Trophoblast cell (in vitro differentiated cells and primary cell): ENCODE measurements at regions not wholly inside any gene's neighbourhood (a gene's known extent, or its start where the extent isn't known, plus 50 kb on each side); places are given as distances from the start of the nearest gene placed in this dataset.

Experiments used
- DNase-seq, 2 donors: peaks; one replicate each; pipeline ENCODE4 v3.0.0-alpha.2; 2016
- H2AFZ ChIP-seq: 2 replicates; pipeline ENCODE4 v1.6.1; 2013; ENCODE audit warnings: low read length, moderate library complexity, mild to moderate bottlenecking; ENCODE audit not compliant: insufficient read depth, poor library complexity
- H2AK5ac ChIP-seq: 2 replicates; pipeline ENCODE4 v1.6.1; 2013; ENCODE audit warnings: mild to moderate bottlenecking, low read length
- H2BK120ac ChIP-seq: 2 replicates; pipeline ENCODE4 v1.6.1; 2013; ENCODE audit warnings: low read length, mild to moderate bottlenecking, moderate library complexity; ENCODE audit not compliant: insufficient read depth, poor library complexity
- H2BK12ac ChIP-seq: 2 replicates; pipeline ENCODE4 v1.6.1; 2013; ENCODE audit warnings: mild to moderate bottlenecking, low read length, moderate library complexity
- H2BK5ac ChIP-seq: 2 replicates; pipeline ENCODE4 v1.6.1; 2013; ENCODE audit warnings: low read length, low read depth, moderate library complexity, mild to moderate bottlenecking; ENCODE audit not compliant: poor library complexity
- H3K14ac ChIP-seq: 2 replicates; pipeline ENCODE4 v1.6.1; 2013; ENCODE audit warnings: mild to moderate bottlenecking, low read length
- H3K18ac ChIP-seq: 2 replicates; pipeline ENCODE4 v1.6.1; 2013; ENCODE audit warnings: mild to moderate bottlenecking, low read length
- H3K23ac ChIP-seq: 2 replicates; pipeline ENCODE4 v1.6.1; 2013; ENCODE audit warnings: low read length
- H3K27ac ChIP-seq: 2 replicates; pipeline ENCODE4 v1.5.1; 2013; ENCODE audit warnings: low read depth, mild to moderate bottlenecking, inconsistent platforms, low read length, moderate library complexity
- H3K27me3 ChIP-seq: 2 replicates; pipeline ENCODE4 v1.6.1; 2013; ENCODE audit warnings: inconsistent platforms, mild to moderate bottlenecking, low read length, moderate library complexity; ENCODE audit not compliant: insufficient read depth
- H3K36me3 ChIP-seq, 2 experiments: 1 replicate in 1 of 2; 2 replicates in 1 of 2; pipeline ENCODE4 v1.6.1; 2013; ENCODE audit warnings: low read length in 2 of 2, mild to moderate bottlenecking in 2 of 2, moderate library complexity in 1 of 2; ENCODE audit not compliant: insufficient read depth in 2 of 2, control insufficient read depth in 1 of 2
- H3K4ac ChIP-seq: 2 replicates; pipeline ENCODE4 v1.6.1; 2013; ENCODE audit warnings: low read depth, mild to moderate bottlenecking, low read length, moderate library complexity
- H3K4me1 ChIP-seq, 2 experiments: 1 replicate in 1 of 2; 2 replicates in 1 of 2; pipeline ENCODE4 v1.6.1; 2013; ENCODE audit warnings: low read length in 2 of 2, mild to moderate bottlenecking in 2 of 2, moderate library complexity in 1 of 2; ENCODE audit not compliant: insufficient read depth in 2 of 2, control insufficient read depth in 1 of 2
- H3K4me2 ChIP-seq: 2 replicates; pipeline ENCODE4 v1.6.1; 2013; ENCODE audit warnings: inconsistent platforms, mild to moderate bottlenecking, low read length, moderate library complexity
- H3K4me3 ChIP-seq: 2 replicates; pipeline ENCODE4 v1.5.1; 2013; ENCODE audit warnings: mild to moderate bottlenecking, low read depth, low read length, inconsistent platforms
- H3K79me1 ChIP-seq: one replicate; pipeline ENCODE4 v1.6.1; 2013; ENCODE audit warnings: low read length
- H3K79me2 ChIP-seq: 2 replicates; pipeline ENCODE4 v1.6.1; 2013; ENCODE audit warnings: low read length, mild to moderate bottlenecking; ENCODE audit not compliant: control insufficient read depth, insufficient read depth, poor library complexity
- H3K9ac ChIP-seq: 2 replicates; pipeline ENCODE4 v1.6.1; 2013; ENCODE audit warnings: mild to moderate bottlenecking, low read length
- H3K9me3 ChIP-seq: 2 replicates; pipeline ENCODE4 v1.6.1; 2013; ENCODE audit warnings: low read depth, mild to moderate bottlenecking, control low read depth, inconsistent platforms, low read length; ENCODE audit not compliant: insufficient read depth
- H4K12ac ChIP-seq: 2 replicates; pipeline ENCODE4 v1.6.1; 2013; ENCODE audit warnings: low read depth, mild to moderate bottlenecking, low read length, moderate library complexity
- H4K8ac ChIP-seq: 2 replicates; pipeline ENCODE4 v1.6.1; 2013; ENCODE audit warnings: low read depth, mild to moderate bottlenecking, low read length, moderate library complexity
- H4K91ac ChIP-seq: one replicate; pipeline ENCODE4 v1.6.1; 2013; ENCODE audit warnings: low read depth, mild to moderate bottlenecking, low read length, moderate library complexity
- WGBS: extraction: QIAGEN DNeasy Blood & Tissue Kit; methylation state at CpG from one replicate; pipeline ENCODE4 v1.1.7; 2013; ENCODE audit warnings: missing lambda C conversion rate; ENCODE audit not compliant: insufficient read length, insufficient coverage; ENCODE audit errors: extremely low coverage; 5-methylcytosine and 5-hydroxymethylcytosine counted together

GRCh38 chr12:28930704-28931103 is 218.4 kb upstream of the FAR2 start:
- Histone ChIP-seq H3K36me3 (no peaks in the 10 kb centered on the region), H3K79me1 (no peaks in the 10 kb centered on the region), H3K9me3 (no peaks in the 10 kb centered on the region), H4K12ac (no peak overlapping the region), H3K4me2 (no peak overlapping the region), H3K18ac (no peak overlapping the region), H2AK5ac (no peak overlapping the region), H4K91ac (no peak overlapping the region), H3K79me2 (no peaks in the 10 kb centered on the region), H3K9ac (no peak overlapping the region), H2AFZ (no peak overlapping the region), H3K27me3 (no peaks in the 10 kb centered on the region), H2BK12ac (no peak overlapping the region), H3K14ac (no peak overlapping the region), H3K4ac (no peak overlapping the region), H2BK5ac (no peak overlapping the region), H2BK120ac (no peak overlapping the region), H3K4me3 (no peak overlapping the region), H3K27ac (no peak overlapping the region), H4K8ac (no peak overlapping the region), H3K23ac (no peak overlapping the region), H3K4me1 (no peaks in the 10 kb centered on the region)
- no CpG with 5 or more reads among the region's 2 CpGs for WGBS
- no peak for DNase-seq

GRCh38 chr12:28933176-28933575 is 215.9 kb upstream of the FAR2 start:
- H3K4me2 ChIP-seq = no peak overlapping the region
- DNase-seq = no peak
- H3K4ac ChIP-seq = no peak overlapping the region
- no peak overlapping the region for H3K14ac ChIP-seq
- H3K79me2 ChIP-seq = no peaks in the 10 kb centered on the region
- no peak overlapping the region for H2AK5ac ChIP-seq
- H4K12ac ChIP-seq = no peak overlapping the region
- H3K4me3 ChIP-seq = no peak overlapping the region
- no peak overlapping the region for H4K8ac ChIP-seq
- no peak overlapping the region for H2BK120ac ChIP-seq
- no peak overlapping the region for H2BK5ac ChIP-seq
- no peak overlapping the region for H2AFZ ChIP-seq
- H4K91ac ChIP-seq = no peak overlapping the region
- no peak overlapping the region for H3K18ac ChIP-seq
- no peak overlapping the region for H3K27ac ChIP-seq
- no peaks in the 10 kb centered on the region for H3K9me3 ChIP-seq
- no peaks in the 10 kb centered on the region for H3K4me1 ChIP-seq
- H2BK12ac ChIP-seq = no peak overlapping the region
- H3K9ac ChIP-seq = no peak overlapping the region
- H3K27me3 ChIP-seq = no peaks in the 10 kb centered on the region
- H3K36me3 ChIP-seq = no peaks in the 10 kb centered on the region
- no CpG with 5 or more reads among the region's 1 CpG for WGBS
- no peaks in the 10 kb centered on the region for H3K79me1 ChIP-seq
- H3K23ac ChIP-seq = no peak overlapping the region

GRCh38 chr12:28933864-28934527 is 215.1 kb upstream of the FAR2 start:
- H3K4me1 ChIP-seq = no peaks in the 10 kb centered on the region
- H2AK5ac ChIP-seq = no peak overlapping the region
- no peak overlapping the region for H3K4ac ChIP-seq
- H3K9ac ChIP-seq = no peak overlapping the region
- no peak overlapping the region for H4K12ac ChIP-seq
- H3K18ac ChIP-seq = no peak overlapping the region
- no peak overlapping the region for H2BK12ac ChIP-seq
- H2BK120ac ChIP-seq = no peak overlapping the region
- no peak overlapping the region for H3K14ac ChIP-seq
- H3K23ac ChIP-seq = no peak overlapping the region
- no peak for DNase-seq
- H3K79me2 ChIP-seq = no peaks in the 10 kb centered on the region
- H2AFZ ChIP-seq = no peak overlapping the region
- no peaks in the 10 kb centered on the region for H3K27me3 ChIP-seq
- H3K79me1 ChIP-seq = no peaks in the 10 kb centered on the region
- no peaks in the 10 kb centered on the region for H3K36me3 ChIP-seq
- H2BK5ac ChIP-seq = no peak overlapping the region
- H3K4me3 ChIP-seq = no peak overlapping the region
- no CpG with 5 or more reads among the region's 8 CpGs for WGBS
- H3K9me3 ChIP-seq = no peaks in the 10 kb centered on the region
- no peak overlapping the region for H4K91ac ChIP-seq
- H3K27ac ChIP-seq = no peak overlapping the region
- H3K4me2 ChIP-seq = no peak overlapping the region
- H4K8ac ChIP-seq = no peak overlapping the region

GRCh38 chr12:28936221-28936620 is 212.9 kb upstream of the FAR2 start:
- Histone ChIP-seq H3K4me2 (no peak overlapping the region), H3K4ac (no peak overlapping the region), H2BK5ac (no peak overlapping the region), H3K23ac (no peak overlapping the region), H3K4me1 (no peaks in the 10 kb centered on the region), H4K8ac (no peak overlapping the region), H3K4me3 (no peak overlapping the region), H3K79me1 (no peaks in the 10 kb centered on the region), H3K18ac (no peak overlapping the region), H3K27me3 (no peaks in the 10 kb centered on the region), H3K9ac (no peak overlapping the region), H3K36me3 (no peaks in the 10 kb centered on the region), H3K9me3 (no peaks in the 10 kb centered on the region), H2BK12ac (no peak overlapping the region), H4K12ac (no peak overlapping the region), H3K27ac (no peak overlapping the region), H4K91ac (peak overlapping the region; percentile 14), H3K14ac (no peak overlapping the region), H2AK5ac (no peak overlapping the region), H2AFZ (peak overlapping the region; percentile 63), H2BK120ac (no peak overlapping the region), H3K79me2 (no peaks in the 10 kb centered on the region)
- WGBS = no CpG with 5 or more reads among the region's 1 CpG
- DNase-seq = no peak
